Stimulated activated CD8-positive, alpha-beta memory T cell treated with anti-CD3 and anti-CD28 coated beads, Interleukin-12 subunit alpha, Interleukin-12 subunit beta, amount 100 ng/mL, for 24 hours (primary cell): ENCODE measurements at regions not wholly inside any gene's neighbourhood (a gene's known extent, or its start where the extent isn't known, plus 50 kb on each side); places are given as distances from the start of the nearest gene placed in this dataset.
"Not testable (repeated sequence)": the region's sequence is repeated elsewhere in the genome, so short reads cannot be mapped to it uniquely, and the experiment has no call there.

Source experiments
- DNase-seq: peaks from one replicate; pipeline ENCODE4 v3.0.0-alpha.2; 2020; ENCODE audit errors: extremely low read depth

- not testable (repeated sequence) for DNase-seq
These were observed 422.7 kb upstream of the FRG2C start for GRCh38 chr3:75241226-75241962.

- no peak for DNase-seq
These were observed 422.0 kb upstream of the FRG2C start for GRCh38 chr3:75242012-75242735.

- DNase-seq: no peak
These were observed 415.2 kb upstream of the FRG2C start for GRCh38 chr3:75248974-75249373.

- DNase-seq: no peak
These were observed 409.4 kb upstream of the FRG2C start for GRCh38 chr3:75254685-75255084.

GRCh38 chr3:75258825-75259683, 405.1 kb upstream of the FRG2C start:
- DNase-seq: not testable (repeated sequence)

GRCh38 chr3:75260975-75261374, 403.2 kb upstream of the FRG2C start:
- DNase-seq: not testable (repeated sequence)

GRCh38 chr3:75262661-75263060, 401.5 kb upstream of the FRG2C start:
- no peak for DNase-seq

GRCh38 chr3:75265897-75266296, 398.2 kb upstream of the FRG2C start:
- DNase-seq: no peak

GRCh38 chr3:75268576-75268975, 395.6 kb upstream of the FRG2C start:
- DNase-seq: not testable (repeated sequence)

- not testable (repeated sequence) for DNase-seq
These were observed 391.9 kb upstream of the FRG2C start for GRCh38 chr3:75272237-75272636.

GRCh38 chr3:75272691-75273090, 391.4 kb upstream of the FRG2C start:
- DNase-seq: no peak

- not testable (repeated sequence) for DNase-seq
These were observed 378.5 kb upstream of the FRG2C start for GRCh38 chr3:75285531-75286148.

- DNase-seq: not testable (repeated sequence)
These were observed 375.1 kb upstream of the FRG2C start for GRCh38 chr3:75288972-75289574.

- DNase-seq: no peak
These were observed 370.0 kb upstream of the FRG2C start for GRCh38 chr3:75294124-75294523.

GRCh38 chr3:75295013-75295412, 369.1 kb upstream of the FRG2C start:
- DNase-seq: no peak

- no peak for DNase-seq
These were observed 367.3 kb upstream of the FRG2C start for GRCh38 chr3:75296858-75297257.

GRCh38 chr3:75300606-75301005, 363.5 kb upstream of the FRG2C start:
- no peak for DNase-seq

- not testable (repeated sequence) for DNase-seq
These were observed 363.1 kb upstream of the FRG2C start for GRCh38 chr3:75301050-75301449.

- no peak for DNase-seq
These were observed 360.4 kb upstream of the FRG2C start for GRCh38 chr3:75303741-75304140.

GRCh38 chr3:75305901-75306300, 358.2 kb upstream of the FRG2C start:
- DNase-seq: no peak

GRCh38 chr3:75311306-75311705, 352.8 kb upstream of the FRG2C start:
- not testable (repeated sequence) for DNase-seq
